ENCODE measurements at regions not wholly inside any gene's neighbourhood (a gene's known extent, or its start where the extent isn't known, plus 50 kb on each side); places are given as distances from the start of the nearest gene placed in this dataset.

DNA sequence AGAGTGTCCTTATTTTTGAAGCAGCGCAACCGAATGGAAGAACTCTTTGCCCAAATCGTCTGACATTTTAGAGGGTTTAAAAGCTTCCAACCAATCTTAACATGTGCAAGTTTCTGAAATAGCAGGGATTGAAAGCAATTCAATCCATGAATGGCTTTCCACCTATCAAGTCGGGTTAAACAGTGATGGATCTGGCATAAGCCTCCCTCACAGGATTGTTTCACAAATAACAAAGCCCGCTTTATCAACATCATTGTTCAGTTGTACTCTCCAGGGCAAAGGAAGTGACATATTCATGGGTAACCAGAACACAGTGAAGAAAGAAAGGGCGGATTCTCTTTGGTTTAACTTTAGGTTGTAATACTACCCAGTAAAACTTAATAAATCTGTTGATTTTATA lies 497.3 kb downstream of the MTRR start:
- Histone ChIP-seq H3K4me1 (ENCODE audit: control insufficient read depth, low read length) (no peaks in the 10 kb centered on the region), H4K20me1 (ENCODE audit: control insufficient read depth, insufficient read depth, low read depth, low read length) (no peaks in the 10 kb centered on the region)
- TF ChIP-seq CTCF (IDR thresholded peaks at IDR 0.05; ENCODE audit: low read depth, low read length, poor library complexity, severe bottlenecking) = no peak
- no peak for TF ChIP-seq EZH2phosphoT487 (IDR thresholded peaks at IDR 0.05; ENCODE audit: borderline replicate concordance, low read length)

GRCh38 chr5:8376478-8376877 lies 507.5 kb downstream of the MTRR start:
- no peaks in the 10 kb centered on the region for H3K36me3 ChIP-seq (ENCODE audit: control insufficient read depth, low read length)
- no peaks in the 10 kb centered on the region for H3K4me1 ChIP-seq (ENCODE audit: control insufficient read depth, low read length)
- H3K79me2 ChIP-seq (ENCODE audit: control insufficient read depth, low read length) = no peaks in the 10 kb centered on the region
- H3K4me3 ChIP-seq (ENCODE audit: low read length) = no peak overlapping the region
- H4K20me1 ChIP-seq (ENCODE audit: control insufficient read depth, insufficient read depth, low read depth, low read length) = no peaks in the 10 kb centered on the region
- H3K27me3 ChIP-seq (ENCODE audit: control insufficient read depth, low read length) = no peaks in the 10 kb centered on the region
- no peak overlapping the region for H3K27ac ChIP-seq (ENCODE audit: low read depth, low read length)
- H3K9me3 ChIP-seq (ENCODE audit: control insufficient read depth, insufficient read depth, low read length) = no peaks in the 10 kb centered on the region
- H3K9me2 ChIP-seq (replicated peaks; ENCODE audit: control insufficient read depth, low read length) = no peaks in the 10 kb centered on the region
- TF ChIP-seq EZH2phosphoT487 (IDR thresholded peaks at IDR 0.05; ENCODE audit: borderline replicate concordance, low read length) (no peak), CTCF (IDR thresholded peaks at IDR 0.05; ENCODE audit: low read depth, low read length, poor library complexity, severe bottlenecking) (no peak)
- H3K4me2 ChIP-seq (ENCODE audit: low read length) = no peak overlapping the region
- no peaks in the 10 kb centered on the region for H3F3A ChIP-seq (ENCODE audit: control insufficient read depth, insufficient read depth)

More for the DNA sequence above, 497.3 kb downstream of the MTRR start:
- Histone ChIP-seq H3K9me3 (ENCODE audit: control insufficient read depth, insufficient read depth, low read length) (no peaks in the 10 kb centered on the region), H3K79me2 (ENCODE audit: control insufficient read depth, low read length) (no peaks in the 10 kb centered on the region), H3K4me2 (ENCODE audit: low read length) (no peak overlapping the region), H3K27ac (ENCODE audit: low read depth, low read length) (no peak overlapping the region), H3K9me2 (replicated peaks; ENCODE audit: control insufficient read depth, low read length) (no peaks in the 10 kb centered on the region), H3K27me3 (ENCODE audit: control insufficient read depth, low read length) (no peaks in the 10 kb centered on the region), H3K36me3 (ENCODE audit: control insufficient read depth, low read length) (no peaks in the 10 kb centered on the region), H3K4me3 (ENCODE audit: low read length) (no peak overlapping the region), H3F3A (ENCODE audit: control insufficient read depth, insufficient read depth) (no peaks in the 10 kb centered on the region)

DNA sequence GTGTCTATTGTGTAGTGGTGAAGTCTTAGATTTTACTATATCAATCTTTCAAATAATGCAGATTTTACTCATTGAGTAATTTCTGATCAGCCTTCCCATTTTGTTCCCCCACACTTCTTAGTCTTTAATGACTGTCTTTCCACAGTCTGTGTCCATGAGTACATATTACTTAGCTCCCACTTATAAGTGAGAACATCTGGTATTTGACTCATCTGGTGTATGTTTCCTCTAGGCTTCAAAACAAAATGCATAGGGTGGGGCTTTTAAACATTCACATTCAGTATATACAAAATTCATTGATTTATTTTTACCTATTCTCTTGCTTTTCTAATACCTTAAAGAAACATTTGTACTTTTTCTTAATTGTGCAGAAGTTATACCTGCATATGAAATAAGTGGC lies 513.0 kb downstream of the MTRR start:
- no peaks in the 10 kb centered on the region for H3K27me3 ChIP-seq (ENCODE audit: control insufficient read depth, low read length)
- H3K4me3 ChIP-seq (ENCODE audit: low read length) = no peak overlapping the region
- no peaks in the 10 kb centered on the region for H3K9me3 ChIP-seq (ENCODE audit: control insufficient read depth, insufficient read depth, low read length)
- H3F3A ChIP-seq (ENCODE audit: control insufficient read depth, insufficient read depth) = no peaks in the 10 kb centered on the region
- H3K9me2 ChIP-seq (replicated peaks; ENCODE audit: control insufficient read depth, low read length) = no peaks in the 10 kb centered on the region
- TF ChIP-seq EZH2phosphoT487 (IDR thresholded peaks at IDR 0.05; ENCODE audit: borderline replicate concordance, low read length) (no peak), CTCF (IDR thresholded peaks at IDR 0.05; ENCODE audit: low read depth, low read length, poor library complexity, severe bottlenecking) (no peak)
- no peaks in the 10 kb centered on the region for H4K20me1 ChIP-seq (ENCODE audit: control insufficient read depth, insufficient read depth, low read depth, low read length)
- no peaks in the 10 kb centered on the region for H3K4me1 ChIP-seq (ENCODE audit: control insufficient read depth, low read length)
- no peak overlapping the region for H3K4me2 ChIP-seq (ENCODE audit: low read length)
- H3K36me3 ChIP-seq (ENCODE audit: control insufficient read depth, low read length) = no peaks in the 10 kb centered on the region
- H3K27ac ChIP-seq (ENCODE audit: low read depth, low read length) = no peak overlapping the region
- no peaks in the 10 kb centered on the region for H3K79me2 ChIP-seq (ENCODE audit: control insufficient read depth, low read length)

- Histone ChIP-seq H3F3A (ENCODE audit: control insufficient read depth, insufficient read depth) (no peaks in the 10 kb centered on the region), H3K9me3 (ENCODE audit: control insufficient read depth, insufficient read depth, low read length) (no peaks in the 10 kb centered on the region), H3K27ac (ENCODE audit: low read depth, low read length) (no peak overlapping the region), H4K20me1 (ENCODE audit: control insufficient read depth, insufficient read depth, low read depth, low read length) (no peaks in the 10 kb centered on the region), H3K36me3 (ENCODE audit: control insufficient read depth, low read length) (no peaks in the 10 kb centered on the region), H3K79me2 (ENCODE audit: control insufficient read depth, low read length) (no peaks in the 10 kb centered on the region), H3K4me2 (ENCODE audit: low read length) (no peak overlapping the region), H3K4me3 (ENCODE audit: low read length) (no peak overlapping the region), H3K4me1 (ENCODE audit: control insufficient read depth, low read length) (no peaks in the 10 kb centered on the region), H3K9me2 (replicated peaks; ENCODE audit: control insufficient read depth, low read length) (no peaks in the 10 kb centered on the region), H3K27me3 (ENCODE audit: control insufficient read depth, low read length) (no peaks in the 10 kb centered on the region)
- no peak for TF ChIP-seq EZH2phosphoT487 (IDR thresholded peaks at IDR 0.05; ENCODE audit: borderline replicate concordance, low read length)
- no peak for TF ChIP-seq CTCF (IDR thresholded peaks at IDR 0.05; ENCODE audit: low read depth, low read length, poor library complexity, severe bottlenecking)
These were observed 513.5 kb downstream of the MTRR start for GRCh38 chr5:8382456-8382855.
